GM23338 (cell line): ENCODE measurements at regions not wholly inside any gene's neighbourhood (a gene's known extent, or its start where the extent isn't known, plus 50 kb on each side); places are given as distances from the start of the nearest gene placed in this dataset.

Experiments used
- ATAC-seq: fragments of 200-7000 bp; cut with Tn5 transposase; 3 replicates; pipeline ENCODE4 v1.9.1; 2020
- DNase-seq: peaks from one replicate; pipeline ENCODE4 v3.0.0-alpha.2; 2015; ENCODE audit warnings: low spot score
- H2AFZ ChIP-seq: fragments of 200-600 bp; sonication (generic); 2 replicates; pipeline ENCODE4 v1.8.0; 2016; ENCODE audit warnings: antibody characterized with exemption, mild to moderate bottlenecking, moderate library complexity
- H3F3A ChIP-seq: fragments of 200-600 bp; sonication (generic); replicated peaks from 2 replicates; pipeline ENCODE4 v1.8.0; 2017; ENCODE audit warnings: antibody characterized with exemption, mixed run types, low read depth
- H3K27ac ChIP-seq: fragments of 200-600 bp; sonication (generic); 2 replicates; pipeline ENCODE4 v1.6.1; 2016; ENCODE audit warnings: low read depth
- H3K27me3 ChIP-seq: fragments of 200-600 bp; sonication (generic); 2 replicates; pipeline ENCODE4 v1.8.0; 2016; ENCODE audit warnings: mild to moderate bottlenecking, mixed run types, moderate library complexity; ENCODE audit not compliant: insufficient read depth
- H3K36me3 ChIP-seq: fragments of 200-600 bp; sonication (generic); 2 replicates; pipeline ENCODE4 v1.8.0; 2016; ENCODE audit warnings: mild to moderate bottlenecking; ENCODE audit not compliant: insufficient read depth
- H3K4me1 ChIP-seq: fragments of 200-600 bp; sonication (generic); 2 replicates; pipeline ENCODE4 v1.8.0; 2016; ENCODE audit warnings: mild to moderate bottlenecking, moderate library complexity; ENCODE audit not compliant: insufficient read depth
- H3K4me2 ChIP-seq: fragments of 200-600 bp; sonication (generic); 2 replicates; pipeline ENCODE4 v1.7.1; 2017; ENCODE audit warnings: mixed run types
- H3K4me3 ChIP-seq: fragments of 200-600 bp; sonication (generic); 2 replicates; pipeline ENCODE4 v1.6.1; 2016; ENCODE audit warnings: mixed run types
- H3K79me2 ChIP-seq: fragments of 200-600 bp; sonication (generic); replicated peaks from 2 replicates; pipeline ENCODE4 v1.8.0; 2017; ENCODE audit warnings: mild to moderate bottlenecking; ENCODE audit not compliant: insufficient read depth
- H3K9me2 ChIP-seq: fragments of 200-600 bp; sonication (generic); 2 replicates; pipeline ENCODE4 v1.8.0; 2017; ENCODE audit not compliant: insufficient read depth
- H4K20me1 ChIP-seq: fragments of 200-600 bp; sonication (generic); replicated peaks from 2 replicates; pipeline ENCODE4 v1.8.0; 2017; ENCODE audit warnings: mild to moderate bottlenecking; ENCODE audit not compliant: insufficient read depth
- H3K27ac Mint-ChIP-seq: 2 replicates; pipeline ENCODE4 v1.8.0; 2020; ENCODE audit warnings: inconsistent platforms, mild to moderate bottlenecking, moderate library complexity, mixed read lengths
- H3K27me3 Mint-ChIP-seq: 3 replicates; pipeline ENCODE4 v1.8.0; 2022; ENCODE audit warnings: low read depth, mild to moderate bottlenecking, moderate library complexity, mixed read lengths, inconsistent platforms; ENCODE audit not compliant: insufficient read depth, poor library complexity
- H3K36me3 Mint-ChIP-seq: 3 replicates; pipeline ENCODE4 v1.8.0; 2021; ENCODE audit warnings: low read depth, mild to moderate bottlenecking, inconsistent platforms, moderate library complexity, mixed read lengths
- H3K4me1 Mint-ChIP-seq: 3 replicates; pipeline ENCODE4 v1.8.0; 2020; ENCODE audit warnings: mild to moderate bottlenecking, inconsistent platforms, mixed read lengths
- H3K4me3 Mint-ChIP-seq: 3 replicates; pipeline ENCODE4 v1.8.0; 2021; ENCODE audit warnings: moderate library complexity, mild to moderate bottlenecking, inconsistent platforms, mixed read lengths
- H3K9me3 Mint-ChIP-seq: 3 replicates; pipeline ENCODE4 v1.8.0; 2020; ENCODE audit warnings: moderate library complexity, mild to moderate bottlenecking, inconsistent platforms, mixed read lengths
- CTCF ChIP-seq, 2 experiments: fragments of 200-600 bp in 1 of 2; sonication (generic) in 1 of 2; conservative IDR thresholded peaks; 2 replicates each; pipeline versions ENCODE4 v1.5.1 to v1.6.1; 2016 to 2017; ENCODE audit warnings: antibody characterized with exemption in 2 of 2, low read depth in 2 of 2, mild to moderate bottlenecking in 2 of 2, moderate library complexity in 1 of 2
- EZH2phosphoT487 ChIP-seq: fragments of 200-600 bp; sonication (generic); IDR thresholded peaks from one replicate; pipeline ENCODE4 v1.8.1; 2018; ENCODE audit warnings: antibody characterized with exemption; ENCODE audit not compliant: unreplicated experiment
- NANOG ChIP-seq: IDR thresholded peaks from 2 replicates; pipeline ENCODE4 v1.6.1; 2016; ENCODE audit warnings: antibody characterized with exemption, borderline replicate concordance
- POLR2AphosphoS5 ChIP-seq: IDR thresholded peaks from 2 replicates; pipeline ENCODE4 v1.6.1; 2016; ENCODE audit warnings: antibody characterized with exemption, low read depth
- REST ChIP-seq: IDR thresholded peaks from one replicate; pipeline ENCODE4 v1.6.1; 2018; ENCODE audit warnings: antibody characterized with exemption; ENCODE audit not compliant: unreplicated experiment
- STAT1 ChIP-seq: IDR thresholded peaks from one replicate; pipeline ENCODE4 v1.6.1; 2016; ENCODE audit warnings: antibody characterized with exemption; ENCODE audit not compliant: unreplicated experiment
- ZNF114 ChIP-seq: fragments of 250-450 bp; sonication (Bioruptor Pico); IDR thresholded peaks from 2 replicates; pipeline ENCODE4 v1.5.0; 2020; ENCODE audit warnings: mild to moderate bottlenecking, moderate library complexity
- ZNF331 ChIP-seq: fragments of 250-450 bp; sonication (Bioruptor Pico); IDR thresholded peaks from 2 replicates; pipeline ENCODE4 v1.5.0; 2020; ENCODE audit warnings: low read depth, mild to moderate bottlenecking, moderate library complexity
- ZNF462 ChIP-seq: fragments of 250-450 bp; sonication (Bioruptor Pico); IDR thresholded peaks from 2 replicates; pipeline ENCODE4 v1.5.0; 2020; ENCODE audit warnings: mild to moderate bottlenecking, moderate library complexity

- Histone ChIP-seq H3K4me2 (no peak overlapping the region), H2AFZ (no peak overlapping the region), H3K4me3 (no peak overlapping the region), H3K9me2 (no peaks in the 10 kb centered on the region), H3F3A (no peaks in the 10 kb centered on the region), H3K27ac (no peak overlapping the region), H3K4me1 (no peaks in the 10 kb centered on the region), H4K20me1 (no peaks in the 10 kb centered on the region), H3K79me2 (no peaks in the 10 kb centered on the region), H3K36me3 (no peaks in the 10 kb centered on the region), H3K27me3 (no peaks in the 10 kb centered on the region)
- Mint-ChIP-seq H3K27ac (no peak overlapping the region), H3K27me3 (peaks cover 3% of the 10 kb centered on the region), H3K4me1 (no peaks in the 10 kb centered on the region), H3K4me3 (no peak overlapping the region), H3K9me3 (no peaks in the 10 kb centered on the region), H3K36me3 (0 out of 3 replicates have a peak, but pooled peaks cover 2% of the 10 kb centered on the region)
- no peak for TF ChIP-seq CTCF (conservative IDR thresholded peaks at IDR 0.05; ENCODE audit: low read depth in 2 of 2)
- no peak for TF ChIP-seq STAT1
- TF ChIP-seq EZH2phosphoT487, result no peak
- TF ChIP-seq ZNF114 (CRISPR knock-in tag), result no peak
- no peak for TF ChIP-seq REST
- TF ChIP-seq ZNF331, result no peak
- no peak for TF ChIP-seq POLR2AphosphoS5
- no peak for TF ChIP-seq NANOG
- TF ChIP-seq ZNF462 (CRISPR knock-in tag), result no peak
- ATAC-seq, result no peak
- DNase-seq, result no peak
Observed at GRCh38 chr4:130141651-130142050, 1045.7 kb downstream of the C4orf33 start.
